NT2/D1 (cell line): ENCODE measurements at regions not wholly inside any gene's neighbourhood (a gene's known extent, or its start where the extent isn't known, plus 50 kb on each side); places are given as distances from the start of the nearest gene placed in this dataset.

Experiments
- DNase-seq: peaks from one replicate; pipeline ENCODE4 v3.0.0-alpha.2; 2011; ENCODE audit warnings: low read depth, low spot score
- H3K27me3 ChIP-seq: 2 replicates; pipeline ENCODE4 v1.6.0; 2011; ENCODE audit warnings: mild to moderate bottlenecking; ENCODE audit not compliant: insufficient read length, insufficient read depth
- H3K36me3 ChIP-seq: 2 replicates; pipeline ENCODE4 v1.6.1; 2011; ENCODE audit warnings: mild to moderate bottlenecking, low read length, mixed read lengths; ENCODE audit not compliant: insufficient read depth, insufficient read length
- H3K4me1 ChIP-seq: 2 replicates; pipeline ENCODE4 v1.5.1; 2011; ENCODE audit not compliant: insufficient read depth, insufficient read length
- H3K4me3 ChIP-seq: 2 replicates; pipeline ENCODE4 v1.5.1; 2011; ENCODE audit warnings: low read depth; ENCODE audit not compliant: insufficient read length
- H3K9ac ChIP-seq: 2 replicates; pipeline ENCODE4 v1.6.0; 2011; ENCODE audit warnings: low read depth; ENCODE audit not compliant: insufficient read length
- H3K9me3 ChIP-seq: 2 replicates; pipeline ENCODE4 v1.5.1; 2011; ENCODE audit warnings: mild to moderate bottlenecking, low read length; ENCODE audit not compliant: insufficient read depth
- SUZ12 ChIP-seq: IDR thresholded peaks from 2 replicates; pipeline ENCODE4 v1.6.1; 2011; ENCODE audit not compliant: insufficient read length, insufficient read depth; ENCODE audit errors: extremely low read depth
- YY1 ChIP-seq: IDR thresholded peaks from 2 replicates; pipeline ENCODE4 v1.6.1; 2011; ENCODE audit not compliant: insufficient read length, insufficient read depth
- ZNF274 ChIP-seq: IDR thresholded peaks from 2 replicates; pipeline ENCODE4 v1.6.1; 2011; ENCODE audit warnings: mild to moderate bottlenecking, low read depth, low read length

DNA sequence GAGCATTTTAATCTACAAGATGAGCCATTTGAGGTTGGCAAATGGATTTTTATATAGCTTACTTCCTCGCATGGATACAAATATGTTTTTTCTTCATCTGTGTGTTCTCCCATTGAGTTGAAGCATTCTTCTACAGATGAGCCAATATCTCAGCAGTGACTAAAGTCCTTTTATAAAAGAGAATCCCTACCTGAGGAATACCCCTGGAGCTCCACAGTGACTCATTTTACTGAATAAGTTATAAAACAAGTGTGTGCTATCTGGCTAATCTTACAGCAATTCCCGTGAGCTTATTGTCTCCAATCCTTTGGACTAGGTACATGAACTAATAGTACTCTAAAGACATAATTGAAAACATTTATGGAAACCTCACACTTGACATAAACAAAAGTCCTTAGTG is 354.2 kb upstream of the BCHE start:
- Histone ChIP-seq H3K36me3 (no peaks in the 10 kb centered on the region), H3K27me3 (no peaks in the 10 kb centered on the region), H3K4me3 (no peak overlapping the region), H3K9me3 (no peaks in the 10 kb centered on the region), H3K4me1 (no peaks in the 10 kb centered on the region), H3K9ac (no peak overlapping the region)
- TF ChIP-seq SUZ12 (no peak), YY1 (no peak), ZNF274 (no peak)
- DNase-seq, result no peak

DNA sequence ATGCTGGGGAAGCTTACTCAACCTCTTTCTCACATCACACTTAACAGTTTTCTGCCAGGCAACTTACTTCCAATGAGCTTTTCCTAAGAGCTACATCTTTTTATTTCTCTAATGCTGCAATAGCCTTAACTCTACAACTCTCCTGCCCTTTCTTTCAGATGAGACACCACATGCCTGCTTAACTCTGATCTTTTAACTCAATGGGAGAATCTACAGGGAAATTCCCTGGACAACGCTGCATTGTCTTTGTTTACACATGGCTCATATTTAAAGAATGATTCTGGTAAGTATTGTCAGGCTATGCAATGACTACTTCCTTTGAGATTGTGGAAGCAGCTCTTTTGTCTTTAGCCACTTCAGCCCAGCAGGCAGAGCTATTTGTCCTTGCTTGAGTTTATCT is 353.1 kb upstream of the BCHE start:
- Histone ChIP-seq H3K9me3 (no peaks in the 10 kb centered on the region), H3K36me3 (no peaks in the 10 kb centered on the region), H3K27me3 (no peaks in the 10 kb centered on the region), H3K9ac (no peak overlapping the region), H3K4me1 (no peaks in the 10 kb centered on the region), H3K4me3 (no peak overlapping the region)
- DNase-seq, result no peak
- no peak for TF ChIP-seq ZNF274
- TF ChIP-seq YY1, result no peak
- no peak for TF ChIP-seq SUZ12

DNA sequence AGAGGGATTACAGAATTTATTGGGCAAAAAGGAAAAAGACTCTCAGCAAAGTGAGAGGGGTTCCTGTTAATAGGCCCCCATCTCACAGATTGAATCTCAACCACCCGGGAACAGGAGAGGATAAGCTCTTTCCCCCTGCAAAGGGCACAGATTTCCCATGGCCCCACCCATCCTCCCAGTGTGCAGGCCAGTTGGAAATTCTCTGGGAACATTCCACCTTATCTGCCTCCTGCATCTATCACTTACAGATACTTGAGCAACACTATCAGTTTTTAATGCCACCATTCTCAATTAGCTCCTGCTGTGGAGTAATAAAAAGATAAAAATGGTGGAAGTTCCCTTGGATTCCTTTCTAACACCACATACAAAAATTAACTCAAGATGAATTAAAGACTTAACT is 350.0 kb upstream of the BCHE start:
- no peak overlapping the region for H3K4me3 ChIP-seq
- H3K36me3 ChIP-seq, result no peaks in the 10 kb centered on the region
- no peaks in the 10 kb centered on the region for H3K9me3 ChIP-seq
- no peak for TF ChIP-seq ZNF274
- no peak for TF ChIP-seq SUZ12
- TF ChIP-seq YY1, result no peak
- no peak for DNase-seq
- H3K4me1 ChIP-seq, result no peaks in the 10 kb centered on the region
- H3K9ac ChIP-seq, result no peak overlapping the region
- H3K27me3 ChIP-seq, result no peaks in the 10 kb centered on the region

DNA sequence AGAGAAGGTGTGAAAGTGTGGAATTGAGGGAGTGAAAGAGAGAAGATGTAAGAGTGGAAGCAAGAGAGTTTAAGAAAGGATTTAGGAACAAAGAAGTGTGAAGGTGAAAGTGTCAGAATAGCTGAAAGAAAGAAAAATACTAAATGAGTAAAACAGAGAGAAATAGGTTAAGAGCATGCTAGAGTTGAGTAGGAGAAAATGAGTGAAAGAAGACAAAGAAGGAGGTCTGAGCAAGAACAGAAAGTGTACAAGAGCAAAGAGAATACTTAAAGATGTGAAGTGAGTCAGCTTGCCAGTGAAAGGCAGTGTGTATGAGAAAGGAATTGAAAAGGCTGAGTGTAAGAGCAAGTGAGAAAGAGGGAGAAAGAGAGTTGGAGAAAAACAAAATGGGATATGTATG is 348.8 kb upstream of the BCHE start:
- DNase-seq, result no peak
- Histone ChIP-seq H3K36me3 (no peaks in the 10 kb centered on the region), H3K9ac (no peak overlapping the region), H3K9me3 (no peaks in the 10 kb centered on the region), H3K4me3 (no peak overlapping the region), H3K4me1 (no peaks in the 10 kb centered on the region), H3K27me3 (no peaks in the 10 kb centered on the region)
- no peak for TF ChIP-seq YY1
- TF ChIP-seq ZNF274, result no peak
- no peak for TF ChIP-seq SUZ12

DNA sequence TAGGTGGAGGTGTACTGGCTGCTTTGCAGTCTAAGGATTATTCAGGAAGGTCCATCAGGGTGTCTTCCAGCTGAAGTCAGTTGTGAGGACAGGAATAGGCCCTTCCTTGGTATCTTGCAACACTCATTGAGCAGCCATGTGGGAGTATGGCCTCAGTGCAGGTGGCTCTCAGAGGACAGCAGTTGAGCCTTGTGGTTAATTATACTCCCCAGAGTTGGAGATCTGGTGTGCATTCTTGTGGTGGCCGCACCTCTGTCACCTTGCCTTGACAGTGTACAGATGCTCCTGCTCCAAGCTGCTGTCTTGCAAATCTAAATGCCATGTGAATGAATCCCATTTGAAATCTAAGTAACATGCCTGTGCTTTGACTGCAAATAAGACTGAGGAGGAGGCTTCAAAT is 339.9 kb upstream of the BCHE start:
- TF ChIP-seq YY1 (no peak), ZNF274 (no peak), SUZ12 (no peak)
- H3K4me3 ChIP-seq, result no peak overlapping the region
- H3K9me3 ChIP-seq, result no peaks in the 10 kb centered on the region
- no peak for DNase-seq
- H3K4me1 ChIP-seq, result no peaks in the 10 kb centered on the region
- no peak overlapping the region for H3K9ac ChIP-seq
- H3K27me3 ChIP-seq, result no peaks in the 10 kb centered on the region
- no peaks in the 10 kb centered on the region for H3K36me3 ChIP-seq

DNA sequence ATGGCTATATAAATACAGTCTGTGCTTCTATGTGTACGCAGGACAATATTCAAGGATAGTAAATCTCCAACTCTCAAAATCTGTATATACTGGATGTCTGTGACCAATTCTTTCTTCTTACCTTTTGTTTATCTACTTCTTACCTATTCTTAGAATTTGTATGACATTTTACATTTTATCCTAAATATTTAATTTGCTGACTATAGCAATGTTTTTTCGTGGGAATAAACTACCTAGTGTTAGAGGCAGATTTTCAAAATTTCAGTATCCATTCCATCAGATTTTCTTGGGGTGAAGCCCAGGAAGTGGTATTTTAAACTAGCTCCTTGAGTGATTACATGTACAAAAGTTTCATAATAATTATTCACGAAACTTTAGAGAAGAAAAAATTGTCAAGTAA is 334.5 kb upstream of the BCHE start:
- TF ChIP-seq ZNF274, result no peak
- H3K27me3 ChIP-seq, result no peaks in the 10 kb centered on the region
- no peak overlapping the region for H3K4me3 ChIP-seq
- H3K36me3 ChIP-seq, result no peaks in the 10 kb centered on the region
- no peak overlapping the region for H3K9ac ChIP-seq
- H3K9me3 ChIP-seq, result no peaks in the 10 kb centered on the region
- DNase-seq, result no peak
- H3K4me1 ChIP-seq, result no peaks in the 10 kb centered on the region

DNA sequence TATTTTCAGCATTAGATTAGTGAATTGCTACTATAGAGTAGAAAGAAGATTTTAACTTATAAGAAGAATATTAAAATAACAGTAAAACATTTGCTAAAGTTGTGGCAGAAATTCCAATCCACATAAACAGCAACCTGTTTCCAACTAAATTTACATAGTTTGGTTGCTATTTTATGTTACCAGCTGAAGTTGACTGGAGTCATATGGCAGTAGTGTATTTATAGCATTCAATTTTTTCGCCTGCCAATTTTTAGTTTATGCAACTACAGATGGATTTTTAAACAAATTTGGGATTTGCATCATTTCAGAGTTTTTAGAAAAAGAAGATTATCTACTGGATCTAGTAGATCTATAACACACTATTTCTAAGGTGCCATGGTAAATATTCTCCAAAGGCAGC is 332.5 kb upstream of the BCHE start:
- no peak for DNase-seq
- H3K9ac ChIP-seq, result no peak overlapping the region

DNA sequence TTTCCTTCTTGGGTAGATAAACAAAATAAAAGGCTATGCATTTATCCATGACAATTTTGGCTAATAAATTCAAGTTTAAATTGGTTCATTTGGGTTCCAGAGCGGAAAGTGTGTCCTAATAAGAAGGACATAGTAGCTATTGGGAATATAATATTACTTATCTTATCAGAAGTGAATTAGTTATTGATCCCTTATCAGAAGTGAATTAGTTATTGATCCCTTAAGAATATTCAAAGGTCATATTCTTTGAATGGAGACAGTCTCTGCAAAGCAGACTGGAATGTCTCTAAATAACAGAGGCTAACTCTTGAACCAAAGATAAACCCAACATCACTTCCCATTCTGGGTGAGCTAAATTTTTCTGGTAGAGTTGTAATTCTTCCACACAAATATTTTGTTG is 290.7 kb upstream of the BCHE start:
- Histone ChIP-seq H3K4me1 (no peaks in the 10 kb centered on the region), H3K9me3 (no peaks in the 10 kb centered on the region), H3K9ac (no peak overlapping the region), H3K36me3 (no peaks in the 10 kb centered on the region), H3K4me3 (no peak overlapping the region), H3K27me3 (no peaks in the 10 kb centered on the region)
- DNase-seq, result no peak
- TF ChIP-seq ZNF274, result no peak
- no peak for TF ChIP-seq YY1
- TF ChIP-seq SUZ12, result no peak

More for the DNA sequence above, 332.5 kb upstream of the BCHE start:
- TF ChIP-seq SUZ12 (no peak), YY1 (no peak), ZNF274 (no peak)
- H3K36me3 ChIP-seq, result no peaks in the 10 kb centered on the region
- no peaks in the 10 kb centered on the region for H3K4me1 ChIP-seq
- no peaks in the 10 kb centered on the region for H3K27me3 ChIP-seq
- no peak overlapping the region for H3K4me3 ChIP-seq
- H3K9me3 ChIP-seq, result no peaks in the 10 kb centered on the region
